NCI-H748 (cell line): ENCODE measurements at regions not wholly inside any gene's neighbourhood (a gene's known extent, or its start where the extent isn't known, plus 50 kb on each side); places are given as distances from the start of the nearest gene placed in this dataset.
"Not testable (repeated sequence)": the region's sequence is repeated elsewhere in the genome, so short reads cannot be mapped to it uniquely, and the experiment has no call there.

ENCODE experiments used
- DNase-seq: peaks from one replicate; lab custom pipeline; 2025; ENCODE audit not compliant: unreplicated experiment; lab: John Stamatoyannopoulos, UW

DNA sequence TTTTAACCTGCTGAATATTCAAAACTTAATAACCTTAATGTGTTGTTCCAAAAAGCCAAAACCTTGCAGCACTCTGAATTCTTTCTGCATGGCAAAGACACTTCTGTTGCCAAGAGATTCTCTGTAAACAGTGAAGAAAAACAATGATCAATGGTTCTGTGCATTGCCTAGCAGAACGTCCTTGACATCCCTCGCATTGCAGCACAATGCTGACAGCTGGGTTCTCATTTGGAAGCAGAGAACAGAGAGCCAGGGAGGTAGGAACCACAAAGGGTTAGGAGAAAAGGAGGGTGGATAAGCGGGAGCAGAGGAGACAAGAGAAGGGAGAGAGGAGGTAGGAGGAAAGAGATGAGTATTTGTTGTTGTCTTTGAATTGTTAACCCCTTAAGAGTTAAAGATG lies 501.1 kb downstream of the NAV3 start:
- DNase-seq = peak; percentile 77

DNA sequence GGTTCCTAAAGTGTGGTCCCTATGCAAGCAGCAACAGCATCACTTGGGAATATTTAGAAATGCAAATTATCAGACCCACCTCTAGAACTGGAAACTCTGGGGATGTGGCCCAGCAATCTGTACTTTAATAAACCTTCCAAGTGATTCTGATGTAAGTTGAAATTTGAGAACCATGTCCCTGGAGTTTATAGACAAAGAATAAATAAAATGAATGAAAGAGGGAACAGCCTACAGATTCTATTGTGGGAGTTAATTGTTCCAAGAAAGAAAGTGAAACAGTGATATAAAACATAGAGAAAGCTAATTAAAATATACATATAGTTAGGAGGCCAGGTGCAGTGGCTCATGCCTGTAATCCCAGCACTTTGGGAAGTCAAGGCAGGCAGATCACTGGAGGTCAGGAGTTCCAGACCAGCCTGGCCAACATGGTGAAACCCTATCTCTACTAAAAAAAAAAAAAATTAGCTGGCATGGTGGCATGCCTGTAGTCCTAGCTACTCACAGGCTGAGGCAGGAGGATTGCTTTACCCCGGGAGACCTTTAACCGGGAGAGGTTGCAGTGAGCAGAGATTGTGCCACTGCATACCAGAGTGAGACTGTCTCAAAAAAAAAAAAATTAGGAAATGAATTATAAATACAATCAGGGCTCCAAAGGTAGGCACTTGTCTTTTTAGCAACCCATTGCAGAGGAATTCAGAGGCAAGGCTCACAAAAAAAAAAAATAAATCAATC lies 507.5 kb downstream of the NAV3 start:
- DNase-seq = peak; percentile 30

DNA sequence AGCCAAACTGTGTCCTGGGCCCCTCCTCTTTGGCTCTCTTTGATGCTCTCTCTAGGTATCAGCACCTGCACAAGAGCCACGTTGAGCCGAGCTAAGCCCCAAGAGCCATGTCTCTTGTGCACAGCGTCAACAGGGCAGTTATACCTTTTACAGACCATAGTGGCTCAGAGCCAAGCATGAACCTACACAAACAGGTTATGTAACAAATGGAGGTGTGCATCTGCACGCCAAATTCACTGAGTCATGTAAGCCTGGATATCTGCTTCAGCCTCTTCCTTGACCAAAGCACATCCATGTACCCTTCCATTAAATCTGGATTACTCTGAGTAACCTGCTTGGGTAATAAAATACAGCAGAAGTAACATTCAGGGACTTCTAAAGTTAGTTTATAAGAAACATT lies 509.7 kb downstream of the NAV3 start:
- DNase-seq = no peak

DNA sequence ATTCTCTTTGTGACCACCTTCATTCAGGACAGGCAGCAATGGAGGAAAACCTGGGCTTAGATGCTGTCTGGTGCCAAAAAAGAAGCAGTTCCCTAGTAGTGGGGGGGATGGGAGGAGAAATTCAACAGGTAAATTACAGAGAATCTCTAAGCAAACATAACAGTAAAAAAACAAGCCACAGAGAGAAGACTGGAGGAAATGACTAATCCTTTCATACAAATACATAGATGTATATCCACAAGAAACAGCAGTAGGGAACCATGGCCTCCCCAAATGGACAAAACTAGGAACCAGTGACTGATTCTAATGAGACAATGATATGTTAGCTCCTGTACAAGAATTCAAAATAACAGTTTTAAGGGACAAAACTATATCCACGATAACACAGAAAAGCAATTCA lies 513.0 kb downstream of the NAV3 start:
- no peak for DNase-seq

DNA sequence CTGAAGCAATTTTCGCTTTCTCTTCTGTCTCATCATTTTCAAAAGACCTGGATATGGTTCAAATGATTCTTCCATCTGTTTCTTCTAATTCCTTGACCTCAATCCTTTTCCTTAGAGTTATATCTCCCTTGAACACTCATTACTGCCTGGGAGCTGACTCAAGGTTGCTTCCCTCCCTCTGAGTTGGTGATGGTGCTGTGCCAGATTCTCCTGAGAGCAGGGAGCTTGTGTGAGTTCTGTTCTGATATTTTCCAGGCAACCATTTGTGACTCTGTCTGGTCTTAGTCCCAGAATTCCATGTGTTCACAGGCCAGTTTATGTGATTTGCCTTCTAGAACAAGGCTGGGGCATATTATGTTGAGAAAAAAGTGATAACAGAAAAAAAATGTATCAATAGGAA lies 505.1 kb upstream of the SYT1 start:
- DNase-seq = no peak

DNA sequence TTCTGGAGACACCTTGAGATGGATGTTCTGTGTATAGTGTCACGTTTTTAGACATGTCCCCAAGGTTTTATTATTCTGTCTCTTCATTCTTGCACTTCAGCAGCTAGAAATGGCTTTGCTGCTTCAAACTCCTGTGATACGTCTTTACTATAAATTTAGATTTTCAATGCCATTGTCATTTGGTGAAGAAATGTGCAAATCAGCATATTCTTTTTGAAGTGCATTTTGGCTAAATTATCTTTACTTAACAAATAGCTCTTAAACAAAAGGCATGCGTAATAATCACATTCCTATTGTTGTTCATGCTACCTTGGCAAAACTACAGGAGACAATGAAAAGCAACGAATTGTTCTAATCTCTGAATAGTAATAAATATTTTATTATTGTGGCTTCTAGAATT lies 502.9 kb upstream of the SYT1 start:
- no peak for DNase-seq

DNA sequence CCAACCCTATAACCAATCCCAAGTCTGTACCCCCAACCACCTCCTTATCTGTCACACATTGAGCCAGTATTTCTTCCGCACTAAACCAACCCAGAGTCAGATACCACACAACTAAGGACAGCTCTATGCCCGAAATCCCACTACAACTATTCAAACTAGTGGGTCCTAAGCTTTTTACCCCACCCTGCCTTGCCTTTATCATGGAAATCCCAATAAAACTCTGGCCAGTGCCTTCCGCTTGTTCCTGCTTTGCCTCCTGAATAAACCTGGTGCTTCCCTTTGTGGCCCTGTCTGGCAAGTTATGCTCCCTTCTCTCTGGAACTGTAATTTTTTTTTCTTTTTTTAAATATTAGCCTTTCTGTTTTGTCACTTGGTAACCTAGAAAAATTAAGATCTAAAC lies 493.3 kb upstream of the SYT1 start:
- no peak for DNase-seq

DNA sequence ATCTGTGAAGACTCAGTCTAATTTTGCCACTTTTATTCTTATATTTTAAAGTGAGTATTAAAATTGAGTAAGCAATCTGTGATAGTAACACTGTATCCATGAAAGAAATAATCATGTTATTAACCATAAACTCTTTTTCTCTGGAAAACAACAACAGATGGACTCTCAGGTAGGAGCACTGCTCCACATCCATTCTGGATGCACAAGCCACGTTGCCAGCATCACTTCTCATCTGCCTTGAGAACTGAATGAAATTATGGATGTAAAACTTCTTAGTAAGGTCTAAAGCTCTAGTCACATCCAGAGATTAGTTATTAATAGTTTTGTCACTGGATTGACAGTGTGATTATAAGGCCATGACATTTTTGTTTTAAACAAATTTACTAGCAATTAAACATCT lies 489.1 kb upstream of the SYT1 start:
- DNase-seq = no peak

DNA sequence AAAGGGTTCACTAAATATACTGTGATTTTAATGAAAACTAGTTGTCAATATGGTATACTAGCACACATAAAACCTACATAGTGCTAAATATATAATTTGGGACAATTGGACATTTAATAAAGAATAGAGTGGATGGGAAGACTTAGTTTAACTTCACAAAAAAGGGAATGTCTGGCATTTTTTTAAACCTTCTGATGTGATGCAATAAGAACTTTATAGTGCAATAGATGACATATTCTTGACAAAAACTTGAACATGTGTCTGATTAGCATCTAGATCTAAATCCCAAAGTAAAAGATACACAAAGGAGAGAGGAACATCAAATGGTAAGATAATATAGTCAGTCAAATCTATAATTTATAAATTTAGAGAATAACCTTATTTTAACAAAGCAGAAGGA lies 488.3 kb upstream of the SYT1 start:
- no peak for DNase-seq

DNA sequence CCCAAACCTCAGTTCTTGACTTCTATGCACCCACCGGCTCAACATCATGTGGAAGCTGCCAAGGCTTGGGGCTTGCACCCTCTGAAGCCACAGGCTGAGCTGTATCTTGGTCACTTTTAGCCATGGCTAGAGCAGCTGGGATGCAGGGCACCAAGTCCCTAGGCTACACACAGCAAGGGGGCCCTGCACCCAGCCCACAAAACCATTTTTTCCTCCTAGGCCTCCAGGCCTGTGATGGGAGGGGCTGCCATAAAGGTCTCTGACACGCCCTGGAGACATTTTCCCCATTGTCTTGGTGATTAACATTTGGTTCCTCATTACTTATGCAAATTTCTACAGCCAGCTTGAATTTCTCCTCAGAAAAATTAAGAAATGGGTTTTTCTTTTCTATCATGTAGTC lies 485.5 kb upstream of the SYT1 start:
- DNase-seq = not testable (repeated sequence)

DNA sequence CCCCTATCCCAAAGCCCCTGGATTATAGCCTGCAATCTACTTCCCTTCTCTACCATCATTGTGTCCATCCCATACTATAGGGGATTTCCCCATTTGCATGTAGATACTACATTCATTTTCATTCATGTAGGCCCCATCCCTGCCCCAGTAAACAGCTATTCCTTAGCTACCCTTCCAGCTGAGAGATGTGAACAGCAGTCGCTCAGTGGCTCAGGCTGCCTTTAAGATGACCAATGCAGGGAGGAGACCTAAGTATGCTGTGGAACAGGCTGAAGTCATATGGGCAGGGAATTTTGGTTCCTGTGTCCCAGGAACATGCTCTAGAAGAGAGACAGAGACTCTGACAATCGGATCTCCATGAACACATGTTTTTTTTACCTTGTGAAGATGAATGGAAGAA lies 481.2 kb upstream of the SYT1 start:
- no peak for DNase-seq

DNA sequence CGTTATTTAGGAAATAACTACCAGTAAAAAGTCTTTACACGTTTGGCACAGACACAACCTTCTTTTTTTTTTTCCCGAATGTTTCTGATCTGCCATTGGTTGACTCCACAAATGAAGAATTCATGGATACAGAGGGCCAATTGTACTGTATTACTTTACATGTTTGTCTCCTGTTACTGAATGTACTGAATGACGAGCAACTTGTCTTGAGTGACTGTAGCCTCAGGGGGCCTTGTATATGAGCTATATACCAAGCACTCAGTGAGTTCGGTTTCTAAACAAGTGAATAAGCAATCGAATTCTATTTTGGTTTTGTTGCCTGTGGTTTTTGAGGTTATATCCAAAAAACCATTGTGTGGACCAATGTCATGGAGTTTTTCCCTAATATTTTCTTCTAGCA lies 480.0 kb upstream of the SYT1 start:
- no peak for DNase-seq

DNA sequence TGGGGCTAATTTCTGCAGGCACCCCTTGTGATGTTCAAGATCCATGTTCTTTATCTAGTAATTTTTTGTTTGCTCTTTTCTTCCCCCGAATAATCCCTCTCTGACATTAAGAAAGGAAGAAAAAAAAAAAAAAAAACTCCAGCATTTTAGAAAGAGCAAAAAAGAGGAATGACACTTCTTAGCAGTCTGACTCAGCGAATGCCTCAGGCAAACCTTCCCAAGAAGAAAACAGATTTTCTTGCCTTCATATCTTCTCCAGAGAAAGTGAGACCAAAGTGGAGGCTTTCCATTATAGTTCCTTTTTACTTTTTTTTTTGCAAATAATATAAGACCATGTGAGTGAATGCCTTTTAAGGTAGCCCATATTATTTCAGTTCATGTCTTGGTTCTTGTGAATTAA lies 479.0 kb upstream of the SYT1 start:
- no peak for DNase-seq

DNA sequence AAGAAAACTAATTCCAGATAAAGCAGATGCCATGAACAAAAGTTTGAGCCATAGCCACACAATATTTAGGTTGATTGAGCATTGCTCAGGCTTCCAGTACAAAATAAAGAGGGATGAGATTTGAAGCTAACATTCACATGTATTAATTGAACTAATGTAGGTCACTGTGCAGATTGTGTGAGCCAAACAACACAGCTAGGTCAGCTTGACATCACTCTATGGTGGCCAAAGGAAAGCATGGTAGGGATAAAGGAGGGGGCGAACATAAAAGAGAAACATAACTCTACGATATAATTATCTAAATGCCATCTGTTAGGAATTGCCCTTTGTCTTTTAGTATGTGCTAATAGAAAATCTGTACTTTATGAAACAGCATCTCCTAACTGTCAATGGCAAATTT lies 477.7 kb upstream of the SYT1 start:
- DNase-seq = no peak

DNA sequence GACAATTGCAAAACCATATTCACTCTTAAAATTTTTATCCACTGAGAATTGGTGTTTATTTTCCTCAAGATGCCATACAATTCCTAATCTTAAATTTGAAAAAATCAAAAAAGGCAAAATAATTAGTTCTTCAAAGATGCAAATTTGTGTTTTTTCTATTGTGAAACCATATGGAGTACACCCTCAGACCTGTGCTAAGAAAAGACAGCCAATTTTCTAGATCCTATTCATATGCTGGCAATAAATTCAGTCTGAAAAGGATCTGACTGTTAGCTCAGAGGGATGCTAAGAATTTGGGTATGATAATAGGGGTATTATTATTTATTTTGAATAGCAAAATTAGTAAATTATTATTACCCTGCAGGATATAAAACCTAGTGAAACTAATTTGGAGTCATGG lies 476.9 kb upstream of the SYT1 start:
- no peak for DNase-seq

DNA sequence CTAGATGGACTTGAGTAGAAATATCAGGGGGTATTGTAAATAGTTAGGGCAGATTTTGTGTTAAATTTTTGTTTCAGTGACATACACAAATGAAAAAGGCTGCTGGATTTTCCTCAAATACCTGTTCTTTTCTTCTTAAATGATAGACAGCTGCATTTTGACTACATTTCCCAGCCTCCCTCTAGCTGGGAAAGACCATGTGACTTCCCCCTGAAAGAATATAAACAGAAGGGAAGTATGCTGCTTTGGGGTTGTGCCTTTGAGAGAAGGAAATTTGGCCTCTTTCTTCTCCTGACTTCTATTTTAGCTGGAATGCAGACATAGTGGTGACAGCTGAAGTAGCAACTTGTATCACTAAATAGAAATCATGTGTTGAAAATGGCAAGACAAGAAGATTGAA lies 476.1 kb upstream of the SYT1 start:
- DNase-seq = no peak

DNA sequence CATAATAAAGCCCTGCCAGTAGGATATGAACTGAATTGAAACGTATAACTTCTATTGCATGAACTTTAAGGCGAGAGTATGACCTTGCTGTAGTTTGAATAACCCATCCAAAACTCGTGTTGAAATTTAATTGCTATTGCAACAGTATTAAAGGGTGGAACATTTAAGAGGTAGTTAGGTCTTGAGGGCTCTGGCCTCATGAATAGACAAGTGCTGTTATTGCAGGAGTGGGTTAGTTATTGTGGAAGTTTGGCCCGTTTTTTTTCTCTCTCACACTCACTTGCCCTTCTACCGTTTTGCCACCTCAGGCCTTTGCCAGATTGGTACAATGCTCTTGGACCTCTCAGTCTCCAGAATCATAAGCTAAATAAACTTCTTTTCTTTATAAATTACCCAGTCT lies 473.7 kb upstream of the SYT1 start:
- no peak for DNase-seq

DNA sequence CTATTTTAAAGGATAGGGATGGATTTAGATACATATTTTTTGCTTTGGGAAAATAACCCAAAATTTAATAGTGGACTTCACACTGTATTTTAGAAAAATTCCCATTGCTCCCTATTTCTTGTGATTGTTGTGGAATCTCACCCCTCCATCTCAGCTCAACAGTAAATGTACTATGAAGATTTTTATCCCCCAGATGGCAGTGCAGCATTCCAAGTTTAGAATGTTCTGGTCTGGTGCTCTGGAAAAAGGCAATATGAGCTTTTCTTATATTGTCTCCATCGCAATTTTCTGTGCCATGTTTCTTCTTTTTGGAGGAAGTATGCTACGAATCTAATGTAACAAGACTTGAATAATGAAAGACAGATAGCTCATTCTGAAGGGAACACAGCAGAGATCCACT lies 471.7 kb upstream of the SYT1 start:
- peak; percentile 27 for DNase-seq

DNA sequence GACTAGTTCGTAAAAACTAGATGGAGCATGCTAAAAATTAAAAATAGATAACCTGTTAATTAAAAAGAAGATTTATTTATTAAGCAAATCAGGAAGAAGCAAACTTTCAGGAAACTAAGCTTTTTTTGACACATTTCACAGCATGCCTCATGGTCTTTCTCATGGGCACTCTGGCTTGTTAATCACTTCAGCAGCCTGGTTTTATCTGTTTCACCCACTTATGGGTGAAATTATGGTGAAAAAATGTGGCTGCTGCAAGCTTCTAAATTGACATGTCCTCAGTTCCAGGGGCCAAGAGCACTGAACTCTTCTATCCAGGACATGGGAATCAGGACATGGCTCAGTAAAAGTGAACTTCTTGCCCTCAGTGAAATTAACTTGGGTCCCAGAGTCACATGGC lies 468.6 kb upstream of the SYT1 start:
- no peak for DNase-seq

DNA sequence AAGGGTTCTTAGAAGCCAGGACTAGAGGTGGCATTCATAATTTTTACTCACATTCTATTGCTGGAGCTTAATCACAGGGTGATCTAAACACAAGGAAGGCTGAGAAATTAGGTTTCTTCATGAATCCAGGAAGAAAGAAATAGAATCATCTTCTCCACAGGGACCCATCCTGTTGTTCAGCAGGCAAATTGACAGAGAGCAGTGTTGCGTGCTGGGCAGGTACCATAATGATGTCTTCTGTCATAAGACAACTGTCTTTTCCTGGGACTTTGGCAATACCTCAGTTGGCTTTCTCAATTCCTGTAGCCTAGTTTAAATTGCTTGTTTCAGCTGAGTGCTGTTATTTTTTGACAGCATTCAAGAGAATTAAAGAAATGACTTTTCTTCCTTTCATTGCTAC lies 468.0 kb upstream of the SYT1 start:
- DNase-seq = no peak

DNA sequence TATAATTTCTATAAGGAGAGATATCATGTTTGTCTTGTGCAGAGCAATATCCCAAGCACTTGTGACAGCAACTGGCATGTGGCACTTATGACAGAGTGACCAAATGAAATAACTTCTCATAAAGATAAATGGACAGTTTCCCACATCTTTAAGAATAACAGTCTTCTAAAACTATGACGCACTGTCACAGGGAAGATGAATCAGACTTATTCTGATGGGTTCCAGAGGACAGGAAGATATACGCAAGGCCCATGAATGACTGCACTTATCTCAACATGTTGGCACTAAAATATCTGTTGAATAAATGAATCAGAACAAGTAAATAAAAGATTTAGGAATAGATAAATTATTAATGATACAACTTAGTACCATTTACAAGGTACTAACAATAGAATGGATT lies 465.8 kb upstream of the SYT1 start:
- DNase-seq = no peak

DNA sequence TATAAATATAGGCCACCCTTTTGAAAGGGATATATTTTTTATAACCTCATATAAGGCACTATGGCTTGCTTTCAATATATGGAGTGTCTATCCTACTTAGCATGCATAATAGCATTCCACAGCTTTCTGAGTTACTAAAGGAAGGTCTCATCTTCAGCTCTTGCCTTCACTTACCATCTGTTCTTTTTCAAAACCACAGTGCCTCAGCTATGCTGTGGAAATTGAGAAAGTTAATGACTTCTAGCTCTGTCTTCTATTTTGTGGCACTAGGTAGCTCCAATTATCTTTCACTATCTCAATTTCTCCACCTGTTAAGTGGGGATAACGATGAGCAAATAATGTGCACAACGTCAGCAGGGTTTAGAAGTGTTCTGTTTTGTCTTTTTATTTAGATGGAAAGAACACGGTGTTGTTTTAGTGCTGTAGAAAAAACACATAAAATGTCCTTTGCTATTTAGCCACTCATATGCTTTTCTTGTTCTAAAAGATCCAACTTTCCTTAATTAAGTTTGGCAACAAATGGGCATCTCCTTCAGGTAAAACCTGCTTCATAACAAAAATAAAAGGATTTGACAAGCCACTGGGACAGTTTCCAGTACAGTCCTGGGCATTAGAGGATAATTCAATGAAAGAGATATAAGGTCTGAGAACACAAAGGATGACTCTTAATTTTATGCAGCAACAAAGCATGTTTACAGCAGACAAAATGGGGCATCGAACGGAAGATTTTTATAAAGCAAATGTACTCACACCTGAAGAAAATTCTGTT lies 462.0 kb upstream of the SYT1 start:
- DNase-seq = peak; percentile 44

DNA sequence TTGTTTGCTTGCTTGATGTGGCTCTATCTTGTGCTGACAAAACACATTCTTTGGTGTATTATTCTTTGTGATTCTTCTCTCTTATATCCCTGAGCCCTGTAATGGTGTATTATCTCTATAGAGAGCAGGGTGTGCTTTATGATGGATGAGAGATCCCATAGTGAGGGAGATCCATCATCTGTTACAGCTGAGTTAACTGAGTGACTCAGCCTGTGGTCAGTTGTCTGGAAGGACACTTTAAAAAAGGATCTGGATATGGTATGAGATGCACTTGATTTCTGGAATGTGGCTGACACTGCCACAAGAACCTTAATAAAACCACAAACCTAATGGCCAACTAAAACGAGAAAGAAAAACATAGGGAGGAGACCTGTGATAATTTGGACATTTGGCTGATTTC lies 461.4 kb upstream of the SYT1 start:
- peak; percentile 40 for DNase-seq
